ENCODE measurements at regions not wholly inside any gene's neighbourhood (a gene's known extent, or its start where the extent isn't known, plus 50 kb on each side); places are given as distances from the start of the nearest gene placed in this dataset.

- no peak for DNase-seq (ENCODE audit: low spot score)
Measured at GRCh38 chr5:164600274-164600673, 1094.9 kb downstream of the MAT2B start.

GRCh38 chr5:164600929-164601535 is 1095.6 kb downstream of the MAT2B start:
- DNase-seq (ENCODE audit: low spot score): no peak

- no peak for DNase-seq (ENCODE audit: low spot score)
Measured at GRCh38 chr5:164608507-164608906, 1103.1 kb downstream of the MAT2B start.

- DNase-seq (ENCODE audit: low spot score): no peak
Measured at GRCh38 chr5:164610374-164610773, 1105.0 kb downstream of the MAT2B start.

GRCh38 chr5:164614707-164615106 is 1109.3 kb downstream of the MAT2B start:
- no peak for DNase-seq (ENCODE audit: low spot score)

- DNase-seq (ENCODE audit: low spot score): no peak
Measured at GRCh38 chr5:164617290-164617689, 1111.9 kb downstream of the MAT2B start.

GRCh38 chr5:164627021-164627420 is 1121.6 kb downstream of the MAT2B start:
- DNase-seq (ENCODE audit: low spot score): no peak

- DNase-seq (ENCODE audit: low spot score): no peak
Measured at GRCh38 chr5:164636456-164636855, 1131.0 kb downstream of the MAT2B start.

- DNase-seq (ENCODE audit: low spot score): no peak
Measured at GRCh38 chr5:164637931-164638521, 1132.6 kb downstream of the MAT2B start.

GRCh38 chr5:164649266-164649665 is 1143.8 kb downstream of the MAT2B start:
- no peak for DNase-seq (ENCODE audit: low spot score)

- DNase-seq (ENCODE audit: low spot score): no peak
Measured at GRCh38 chr5:164650427-164650826, 1145.0 kb downstream of the MAT2B start.

GRCh38 chr5:164651546-164652275 is 1146.3 kb downstream of the MAT2B start:
- no peak for DNase-seq (ENCODE audit: low spot score)

GRCh38 chr5:164652276-164652660 is 1146.8 kb downstream of the MAT2B start:
- no peak for DNase-seq (ENCODE audit: low spot score)

- DNase-seq (ENCODE audit: low spot score): no peak
Measured at GRCh38 chr5:164663198-164663989, 1158.0 kb downstream of the MAT2B start.

- DNase-seq (ENCODE audit: low spot score): no peak
Measured at GRCh38 chr5:164671640-164672039, 1166.2 kb downstream of the MAT2B start.

GRCh38 chr5:164672205-164672604 is 1166.8 kb downstream of the MAT2B start:
- no peak for DNase-seq (ENCODE audit: low spot score)

- no peak for DNase-seq (ENCODE audit: low spot score)
Measured at GRCh38 chr5:164672931-164673694, 1167.7 kb downstream of the MAT2B start.

GRCh38 chr5:164679461-164679860 is 1174.0 kb downstream of the MAT2B start:
- no peak for DNase-seq (ENCODE audit: low spot score)

- DNase-seq (ENCODE audit: low spot score): no peak
Measured at GRCh38 chr5:164680216-164680615, 1174.8 kb downstream of the MAT2B start.

GRCh38 chr5:164680812-164681520 is 1175.5 kb downstream of the MAT2B start:
- no peak for DNase-seq (ENCODE audit: low spot score)

GRCh38 chr5:164687391-164687790 is 1182.0 kb downstream of the MAT2B start:
- DNase-seq (ENCODE audit: low spot score): no peak
